HG03439 (cell line): ENCODE measurements at regions not wholly inside any gene's neighbourhood (a gene's known extent, or its start where the extent isn't known, plus 50 kb on each side); places are given as distances from the start of the nearest gene placed in this dataset.

ENCODE experiments used
- ATAC-seq: cut with Tn5 transposase; IDR thresholded peaks from one replicate; pipeline ENCODE4 v1.9.1; 2021; ENCODE audit warnings: mild to moderate bottlenecking, moderate library complexity; ENCODE audit not compliant: unreplicated experiment

DNA sequence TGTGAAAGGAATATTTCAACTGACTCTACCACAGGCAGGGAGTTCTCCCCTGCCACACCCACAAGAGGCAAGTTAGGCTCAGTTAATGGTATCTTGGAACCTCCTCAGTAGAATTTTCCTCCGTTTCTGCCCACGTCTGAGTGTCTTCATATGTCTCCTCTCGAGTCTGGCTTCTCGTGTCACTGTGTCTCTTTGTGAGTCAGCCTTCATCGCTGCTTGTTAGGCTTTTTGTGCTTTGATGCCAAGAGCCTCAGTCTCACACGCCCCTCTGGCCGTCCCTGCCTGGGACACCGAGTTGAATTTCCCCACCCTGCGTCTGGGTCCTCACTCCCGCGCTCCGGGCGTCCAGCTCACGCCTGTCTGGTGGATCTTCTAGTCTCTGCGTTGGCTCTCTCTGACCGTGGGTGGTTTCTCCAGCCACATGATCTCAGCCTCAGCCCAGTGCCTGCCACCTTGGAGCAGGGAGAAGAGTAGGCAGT is 125.7 kb upstream of the GADD45A start:
- no peak for ATAC-seq

DNA sequence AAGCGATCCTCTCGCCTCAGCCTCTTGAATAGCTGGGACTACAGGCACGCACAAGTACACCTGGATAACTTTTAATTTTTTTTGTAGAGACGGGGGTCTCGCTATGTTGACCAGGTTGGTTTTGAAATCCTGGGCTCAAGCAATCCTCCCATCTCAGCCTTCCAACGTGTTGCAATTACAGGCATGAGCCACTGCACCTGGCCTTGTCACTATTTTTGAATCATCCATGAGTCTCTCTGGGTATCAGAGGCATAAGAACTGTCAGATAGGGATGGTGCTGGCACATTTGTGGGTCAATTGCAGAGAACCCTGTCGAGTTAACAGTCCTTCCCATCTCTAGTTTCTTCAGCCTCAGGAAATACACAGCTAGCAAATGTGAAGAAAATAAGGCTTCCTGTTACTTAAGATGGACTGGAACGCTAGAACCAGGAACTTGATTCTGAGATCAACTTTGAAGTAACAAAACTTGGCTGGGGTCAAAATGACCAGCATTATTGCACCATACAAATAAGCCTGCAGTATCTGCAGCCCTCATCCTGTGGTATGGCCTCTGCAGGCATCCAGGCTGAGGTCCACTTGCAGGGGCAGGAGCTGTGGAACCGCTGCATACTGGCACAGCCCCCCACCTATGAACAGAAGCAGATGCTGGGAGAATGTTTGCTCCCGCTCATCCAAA is 124.3 kb upstream of the GADD45A start:
- ATAC-seq = no peak

DNA sequence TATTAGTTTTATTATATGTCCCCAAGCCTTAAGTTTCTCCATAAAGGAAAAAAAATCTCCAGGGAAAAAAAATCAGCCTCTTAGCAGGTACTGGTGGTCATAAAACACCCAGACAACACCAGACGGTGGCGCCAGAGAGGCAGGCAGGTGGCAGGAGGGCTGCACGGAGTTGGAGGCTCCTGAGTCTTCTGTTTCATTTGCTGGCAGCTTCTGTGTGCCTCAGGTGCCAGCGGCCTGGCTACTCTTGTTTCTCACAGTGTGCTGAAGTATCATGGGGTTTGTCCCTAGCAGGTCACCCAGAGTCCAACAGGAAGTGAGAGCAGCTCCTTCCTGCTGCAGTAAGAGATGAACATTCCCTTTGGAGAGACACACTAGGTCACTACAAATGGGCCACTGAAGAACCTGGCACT is 123.3 kb upstream of the GADD45A start:
- peak; percentile 86 for ATAC-seq

DNA sequence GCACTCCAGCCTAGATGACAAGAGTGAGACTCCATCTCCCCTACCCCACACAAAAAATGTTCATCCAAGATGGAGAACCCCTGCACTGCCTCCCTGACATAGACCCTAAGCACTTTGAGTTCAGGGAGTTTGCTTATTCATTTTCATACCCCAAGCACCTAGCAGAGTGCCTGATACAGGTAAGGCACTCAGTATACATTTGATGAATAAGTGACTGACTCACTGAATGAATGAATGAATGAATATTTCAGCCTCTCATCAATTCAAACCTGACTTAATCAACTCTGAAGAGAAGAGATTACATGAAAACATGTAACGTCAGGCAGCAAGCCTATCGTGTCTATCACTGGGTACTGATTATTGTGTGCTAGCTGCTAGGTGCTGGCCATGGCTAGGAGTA is 121.3 kb upstream of the GADD45A start:
- ATAC-seq = no peak

DNA sequence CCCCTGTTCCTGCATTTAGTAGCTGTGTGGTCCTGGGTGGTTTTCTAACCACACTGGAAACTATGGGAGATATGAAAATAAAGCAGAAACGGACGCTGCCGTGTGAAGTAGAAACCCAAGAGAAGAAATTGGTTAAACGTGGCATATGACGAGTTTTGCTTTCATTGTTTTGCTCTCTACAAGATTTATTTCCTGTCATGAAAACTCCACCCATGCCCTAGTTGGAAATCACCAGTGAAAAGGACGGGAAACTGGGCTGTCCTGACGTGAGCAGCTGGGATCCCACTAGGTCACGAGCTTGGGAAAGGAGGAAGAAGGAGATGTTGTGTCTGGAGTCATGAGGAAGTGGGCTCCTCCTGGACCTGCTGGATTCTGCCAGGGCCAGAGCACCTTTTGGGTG is 120.8 kb upstream of the GADD45A start:
- ATAC-seq = no peak

DNA sequence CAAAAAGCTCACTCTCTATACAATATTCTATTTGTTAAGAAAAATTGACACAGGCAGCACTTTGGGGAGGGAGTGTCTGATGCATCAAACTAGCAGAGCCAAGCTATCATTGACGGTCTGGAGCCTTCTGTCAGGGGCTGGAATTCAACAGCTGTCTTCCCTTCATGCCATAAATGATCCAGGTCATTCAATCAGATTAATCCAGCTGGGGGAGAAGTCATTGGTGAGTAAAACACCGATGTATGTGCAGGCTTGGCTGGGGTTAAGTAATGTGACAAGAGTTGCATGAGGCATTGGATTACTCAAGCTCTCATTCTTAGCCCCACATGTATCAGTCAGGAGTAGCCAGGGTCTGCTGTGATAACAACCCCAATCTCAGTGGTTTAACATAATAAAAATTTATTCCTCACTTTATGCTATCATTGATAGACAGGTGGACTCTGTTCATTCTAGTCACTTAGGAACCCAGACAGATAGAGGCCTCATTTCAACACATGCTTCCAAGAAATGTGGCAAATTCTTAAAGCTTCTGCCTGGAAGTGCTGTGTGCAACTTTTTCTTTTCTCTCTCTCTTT is 118.1 kb upstream of the GADD45A start:
- ATAC-seq = no peak

DNA sequence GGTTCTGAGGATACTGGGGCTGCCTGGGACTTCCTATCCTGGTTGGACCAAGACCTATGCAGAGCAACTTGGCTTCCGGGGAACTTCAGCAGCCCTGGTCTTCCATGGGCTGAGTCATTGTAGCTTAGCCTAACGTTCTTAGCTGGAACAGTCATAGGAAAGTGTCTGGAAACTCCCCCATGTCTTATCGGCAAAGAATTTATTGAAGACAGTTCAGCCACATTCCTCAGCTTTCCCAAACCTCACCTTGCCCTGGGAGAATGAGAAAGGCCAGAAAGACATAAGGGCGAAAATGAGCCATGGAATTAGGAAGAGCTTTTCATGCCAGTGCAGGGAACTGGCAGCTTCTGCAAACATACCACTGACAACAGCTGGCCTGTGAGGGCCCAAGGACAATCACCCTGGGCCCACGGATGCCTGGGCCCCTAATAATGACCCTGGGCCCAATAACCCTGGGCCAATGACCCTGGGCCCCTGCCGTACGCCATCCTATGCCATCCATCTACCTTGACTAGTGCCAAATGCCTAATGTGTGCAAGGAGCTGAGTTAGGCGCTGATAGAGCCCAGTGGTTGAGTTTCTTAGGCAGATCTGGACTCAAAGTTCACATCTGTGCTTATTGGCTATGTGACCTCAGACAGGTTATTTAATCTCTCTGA is 114.4 kb upstream of the GADD45A start:
- ATAC-seq = no peak

DNA sequence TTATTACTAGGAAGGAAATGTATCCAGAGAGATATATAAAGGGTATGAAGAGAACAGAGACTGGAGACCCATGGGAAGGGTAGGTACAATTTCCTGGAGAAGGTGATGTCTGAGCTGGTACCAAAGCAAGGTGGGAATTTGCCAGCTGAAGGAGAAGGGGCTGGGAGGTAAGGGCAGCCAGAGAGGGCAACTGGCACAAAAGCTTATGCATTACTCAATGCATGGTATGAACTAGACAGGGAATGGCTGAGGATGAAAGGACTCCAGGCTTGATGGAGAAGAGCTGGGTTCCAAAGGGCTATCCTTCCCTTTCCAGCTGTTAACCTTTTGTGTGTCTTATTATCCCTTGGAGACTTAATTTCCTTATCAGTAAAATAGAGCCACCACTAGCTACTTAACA is 113.6 kb upstream of the GADD45A start:
- ATAC-seq = no peak

DNA sequence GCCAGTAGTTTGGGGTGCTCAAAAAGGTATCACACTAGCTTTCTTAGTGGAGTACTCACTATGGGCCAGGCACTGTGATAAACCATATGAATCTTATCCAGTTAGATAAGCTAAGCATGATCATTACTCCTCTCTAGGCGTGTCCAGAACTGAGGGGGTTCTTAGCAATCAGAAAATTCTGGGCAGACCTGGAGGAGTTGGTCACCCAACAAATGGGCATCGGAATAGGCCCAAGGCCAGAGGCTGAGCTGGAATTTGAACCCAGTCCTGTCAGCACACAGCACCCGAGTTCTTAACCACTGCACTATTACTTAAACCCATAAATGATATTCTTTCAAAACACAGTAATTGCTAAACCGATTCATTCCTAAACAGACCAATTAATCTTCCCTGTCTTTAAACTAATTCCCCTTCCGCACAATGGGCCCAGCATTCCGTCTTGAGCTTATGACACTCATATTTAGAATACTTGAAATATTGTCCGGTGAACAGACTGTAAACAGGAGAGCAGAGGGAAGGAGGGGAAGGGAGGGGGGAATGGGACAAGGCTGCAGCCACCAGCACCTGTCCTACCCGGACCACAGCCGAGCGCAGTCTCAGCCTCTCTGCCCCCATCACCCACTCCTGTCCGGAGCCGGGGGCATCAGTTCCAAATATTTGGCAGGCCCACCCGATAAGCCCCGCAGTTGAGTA is 113.0 kb upstream of the GADD45A start:
- ATAC-seq = no peak

DNA sequence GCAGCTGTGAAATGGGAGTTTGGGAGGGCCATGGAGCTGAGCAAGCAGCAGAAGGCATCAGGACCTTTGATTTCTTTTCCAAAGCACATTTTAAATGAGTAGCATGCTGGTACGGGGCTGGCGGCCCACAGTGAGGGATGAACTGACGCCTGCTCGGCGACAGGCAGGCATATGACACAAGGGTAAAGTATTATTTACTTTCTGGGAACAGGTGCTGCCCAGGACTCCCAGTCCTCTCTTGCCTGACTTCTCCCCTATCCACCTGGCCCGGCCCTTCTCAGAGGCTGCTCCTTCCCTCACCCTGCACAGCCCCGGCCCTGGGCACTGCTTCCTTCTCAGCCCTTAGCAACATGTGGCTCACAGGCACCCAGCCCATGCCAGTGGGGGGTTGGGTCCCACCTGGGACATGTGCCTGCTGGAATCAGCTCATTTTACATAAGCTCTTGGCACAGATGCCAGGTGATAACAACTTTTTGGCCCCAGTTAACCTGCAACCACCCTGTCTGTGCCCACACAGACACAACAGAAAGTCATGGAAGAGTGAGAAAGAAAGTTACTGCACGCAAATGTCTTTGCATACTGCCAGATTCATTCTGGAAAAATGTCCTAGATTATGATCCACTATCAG is 112.3 kb upstream of the GADD45A start:
- no peak for ATAC-seq

DNA sequence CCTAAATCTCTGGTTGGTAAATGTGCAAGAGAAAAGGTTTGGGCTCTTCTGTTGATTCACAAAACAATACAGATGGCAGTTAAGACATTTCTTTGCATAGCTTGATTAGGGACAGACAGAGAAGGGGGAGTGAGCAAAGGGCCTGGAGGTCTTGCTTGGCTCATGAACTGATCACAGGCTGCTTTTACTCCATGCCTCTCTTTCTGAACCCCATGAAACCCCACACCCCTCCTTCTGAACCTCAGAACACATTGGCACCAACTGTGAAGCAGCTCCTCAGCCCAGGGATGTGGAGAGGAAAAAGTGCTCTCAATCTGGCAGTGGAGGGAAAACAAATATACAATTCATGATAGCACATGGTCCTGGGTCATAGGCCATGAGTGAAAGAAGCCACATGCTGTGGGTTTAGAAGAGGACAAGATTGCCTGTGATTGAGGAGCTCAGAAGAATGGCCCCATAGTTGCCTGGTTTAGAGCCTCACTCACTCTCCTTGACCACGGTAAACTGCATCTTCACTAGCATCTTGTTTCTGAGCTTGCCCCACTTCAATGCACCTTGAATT is 111.6 kb upstream of the GADD45A start:
- no peak for ATAC-seq

DNA sequence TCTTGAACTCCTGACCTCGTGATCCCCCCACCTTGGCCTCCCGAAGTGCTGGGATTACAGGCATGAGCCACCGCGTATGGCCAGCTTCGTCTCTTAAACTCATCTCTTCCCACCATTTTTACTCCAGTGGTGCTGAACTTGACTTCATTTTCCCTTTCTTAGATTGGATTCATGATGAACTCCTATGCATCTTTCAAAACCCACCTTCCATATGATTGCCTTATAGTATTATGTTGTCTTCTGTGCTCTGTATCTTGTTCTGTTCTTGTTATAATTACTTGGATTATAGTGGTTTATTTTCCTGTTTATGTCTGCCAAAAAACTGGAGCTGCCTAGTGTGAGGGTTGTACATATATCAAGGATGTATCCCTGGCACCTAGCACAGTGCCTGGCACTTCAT is 110.8 kb upstream of the GADD45A start:
- no peak for ATAC-seq

DNA sequence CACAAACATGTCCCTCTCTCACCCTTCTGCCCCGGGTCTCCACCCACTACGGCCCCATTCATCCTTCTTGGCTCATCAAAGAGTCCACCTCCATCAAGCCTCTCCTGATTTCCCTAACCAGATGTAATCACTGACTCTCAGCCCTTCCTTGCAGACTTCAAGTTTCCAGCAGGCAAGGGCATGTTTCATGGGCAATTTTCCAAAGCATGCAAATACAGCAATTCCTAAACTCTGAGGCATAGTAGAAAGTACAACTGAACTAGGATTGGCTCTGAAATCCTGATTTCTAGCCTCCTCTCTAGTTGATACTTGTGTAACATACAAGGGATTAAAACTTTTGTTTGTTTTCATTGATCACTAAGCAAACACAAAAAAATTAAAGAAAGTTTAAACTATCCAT is 109.1 kb upstream of the GADD45A start:
- ATAC-seq = no peak

DNA sequence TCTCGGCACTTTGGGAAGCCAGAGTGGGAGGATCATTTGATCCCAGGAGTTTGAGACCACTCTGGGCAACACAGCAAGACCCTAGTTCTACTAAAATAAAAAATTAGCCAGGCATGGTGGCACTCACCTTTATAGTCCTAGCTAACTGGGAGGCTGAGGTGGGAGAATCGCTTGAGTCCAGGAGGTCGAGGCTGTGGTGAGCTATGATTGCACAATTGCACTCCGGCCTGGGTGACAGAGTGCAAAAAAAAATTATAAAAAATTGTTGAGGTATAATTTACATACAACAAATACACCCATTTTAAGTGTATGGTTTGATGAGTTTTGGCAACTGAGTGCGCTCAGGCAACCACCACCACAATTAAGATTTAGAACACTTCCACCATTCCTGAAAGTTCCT is 108.5 kb upstream of the GADD45A start:
- no peak for ATAC-seq

DNA sequence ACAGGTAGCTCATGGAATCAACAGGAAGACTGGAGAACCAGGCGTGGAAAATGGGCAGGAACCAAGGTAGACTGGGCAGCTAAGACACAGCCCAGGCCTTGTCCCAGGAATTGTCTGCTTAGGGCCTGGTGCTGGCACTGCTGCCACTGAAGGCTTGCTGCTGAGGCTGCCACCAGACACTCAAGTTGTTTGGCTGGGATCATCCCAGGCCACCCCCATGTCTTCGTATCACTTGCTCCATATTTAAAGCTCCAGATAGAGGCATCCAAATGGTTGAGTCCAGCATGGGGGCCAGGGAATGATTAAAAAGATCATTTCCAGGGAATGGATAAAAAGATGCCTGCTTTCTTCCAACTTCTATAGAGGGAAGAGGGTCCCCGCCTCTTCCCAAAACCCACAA is 107.4 kb upstream of the GADD45A start:
- no peak for ATAC-seq

DNA sequence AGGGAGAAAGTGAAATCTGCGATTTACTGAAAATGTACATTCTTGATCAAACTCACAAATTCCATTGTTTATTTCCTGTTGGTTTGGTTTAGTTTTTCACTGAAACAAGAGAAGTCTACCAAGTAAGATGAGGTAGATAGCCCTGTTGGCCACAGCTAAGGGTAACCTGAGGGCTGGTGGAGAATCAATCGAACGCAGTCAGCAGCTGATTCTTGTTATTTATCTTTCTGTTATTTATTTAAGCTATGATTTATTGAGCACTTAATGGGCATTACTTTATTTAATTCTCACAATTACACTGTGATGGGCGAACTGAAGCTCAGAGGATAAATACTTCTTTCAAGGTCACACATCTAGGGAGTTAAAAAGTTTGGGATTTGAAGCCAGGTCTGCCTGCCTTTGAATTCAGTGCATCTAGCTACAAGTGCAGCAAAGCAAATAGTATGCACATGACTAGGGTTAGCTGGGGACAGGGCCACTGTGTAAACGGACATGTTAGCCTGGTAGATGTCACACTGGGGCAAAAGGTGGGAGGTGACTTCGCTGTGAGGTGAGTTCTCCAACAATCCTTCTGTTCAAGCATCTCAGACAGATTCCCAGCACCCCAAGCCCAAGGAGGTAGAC is 106.5 kb upstream of the GADD45A start:
- no peak for ATAC-seq

DNA sequence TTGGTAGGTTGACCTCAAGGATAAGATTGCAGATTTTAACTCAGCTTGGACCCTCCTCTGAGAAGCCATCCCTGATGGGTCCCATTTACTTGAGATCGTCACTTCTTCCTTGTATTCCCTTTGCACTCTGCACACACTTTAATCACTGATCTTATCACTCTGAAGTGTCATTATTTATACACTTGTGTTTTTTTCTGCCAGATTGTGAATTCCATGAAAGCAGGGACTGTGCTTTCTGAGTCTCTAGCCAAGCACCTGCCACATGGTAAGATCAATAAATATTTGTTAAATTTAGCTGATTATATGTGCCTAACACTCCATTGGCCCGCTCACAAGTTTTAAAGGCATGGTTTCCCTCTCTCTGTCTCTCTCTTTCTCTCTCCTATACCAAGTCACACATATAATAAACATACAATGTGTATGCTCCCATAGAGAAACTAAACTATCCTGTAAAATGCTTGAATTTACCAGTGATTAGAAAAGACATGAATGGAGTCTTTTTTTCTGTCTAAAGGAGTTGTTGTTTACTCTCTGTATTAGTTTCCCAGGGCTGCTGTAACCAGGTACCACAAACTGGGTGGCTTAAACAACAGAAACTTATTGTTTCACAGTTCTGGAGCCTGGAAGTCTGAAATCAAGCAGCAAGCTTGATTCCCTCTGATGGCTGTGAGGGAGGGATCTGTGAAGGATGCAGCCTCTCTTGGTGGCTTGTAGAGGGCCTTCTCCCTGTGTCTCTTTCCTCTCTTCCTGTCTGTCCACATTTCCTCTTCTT is 105.2 kb upstream of the GADD45A start:
- ATAC-seq = no peak

DNA sequence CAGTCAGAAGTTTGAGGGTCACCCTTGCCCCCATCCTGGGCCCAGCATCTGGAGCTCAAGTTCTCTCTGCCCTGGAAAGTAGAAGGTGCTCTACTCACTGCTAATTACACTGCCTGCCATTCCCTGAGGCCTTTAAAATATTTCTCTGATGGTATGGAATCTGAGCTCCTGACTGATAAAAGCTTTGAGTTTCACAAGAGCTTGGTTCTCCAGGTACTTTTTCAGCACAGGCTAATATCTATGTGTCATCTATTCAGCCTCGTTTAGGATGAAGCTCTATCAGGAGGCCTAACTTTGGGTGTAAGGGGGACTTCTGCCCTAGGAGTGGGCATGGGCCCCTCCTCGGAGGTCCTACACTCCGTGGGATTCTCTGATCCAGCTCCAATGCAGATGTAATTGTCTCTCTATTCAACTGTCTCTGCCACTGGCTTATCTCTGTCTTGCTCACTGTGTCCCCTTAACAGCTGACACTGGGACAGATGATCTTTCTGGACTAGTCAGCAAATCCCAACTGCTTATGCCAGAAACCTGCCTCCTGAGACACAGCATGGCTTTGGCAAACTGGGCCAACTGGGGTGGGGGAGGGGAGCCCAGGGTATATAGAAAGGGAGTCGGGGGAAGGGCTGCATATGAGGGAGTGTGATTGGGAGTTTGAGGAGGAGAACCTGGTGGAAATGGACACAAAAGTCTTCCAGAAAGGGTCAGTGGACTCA is 104.2 kb upstream of the GADD45A start:
- no peak for ATAC-seq
